22Rv1 (cell line): ENCODE measurements at regions not wholly inside any gene's neighbourhood (a gene's known extent, or its start where the extent isn't known, plus 50 kb on each side); places are given as distances from the start of the nearest gene placed in this dataset.

Experiments used
- CTCF ChIP-seq: fragments of 450-650 bp; IDR thresholded peaks from 2 replicates; pipeline ENCODE4 v1.5.1; 2017; ENCODE audit warnings: mild to moderate bottlenecking
- ZFX ChIP-seq: fragments of 450-650 bp; IDR thresholded peaks from 2 replicates; pipeline ENCODE4 v1.6.1; 2017; ENCODE audit warnings: antibody characterized with exemption, borderline replicate concordance

- TF ChIP-seq CTCF (no peak), ZFX (no peak)
These were observed 352.4 kb upstream of the MGAT4C start for GRCh38 chr12:86608638-86609037.
